Right ventricle myocardium inferior (tissue), 1 donor: ENCODE measurements at regions not wholly inside any gene's neighbourhood (a gene's known extent, or its start where the extent isn't known, plus 50 kb on each side); places are given as distances from the start of the nearest gene placed in this dataset.
"Not testable (repeated sequence)": the region's sequence is repeated elsewhere in the genome, so short reads cannot be mapped to it uniquely, and the experiment has no call there.

Experiments
- ATAC-seq: fragments of 200-7000 bp; cut with Tn5 transposase; one replicate; pipeline ENCODE4 v1.9.1; 2020; ENCODE audit warnings: mild to moderate bottlenecking, moderate library complexity
- DNase-seq: peaks from one replicate; pipeline ENCODE4 v3.0.0; 2021; ENCODE audit errors: missing footprints
- intact Hi-C: fragments of 100-400 bp; cut with DNase I; formaldehyde crosslinking; loops from one replicate; pipeline ENCODE4 v1.11.0; 2022
- donor health status: DM: no; HTN: yes; CAD: no; lungs with severe emphysema.

DNA sequence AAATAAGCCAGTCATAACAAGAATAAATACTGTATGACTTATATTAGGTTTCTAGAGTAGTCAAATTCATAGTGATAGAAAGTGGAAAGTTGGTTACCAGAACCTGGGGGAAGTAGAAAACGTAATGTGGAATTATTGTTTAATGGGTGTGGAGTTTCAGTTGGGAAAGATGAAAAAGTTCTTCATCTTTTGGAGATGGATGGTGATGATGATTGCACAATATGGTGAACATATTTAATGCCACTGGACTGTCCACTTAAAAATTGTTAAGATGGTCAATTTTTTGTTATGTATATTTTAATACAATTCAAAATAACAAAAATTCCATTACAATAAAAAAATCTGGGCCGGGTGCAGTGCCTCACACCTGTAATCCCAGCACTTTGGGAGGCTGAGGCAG, 289.6 kb downstream of the ZIC3 start:
- intact Hi-C loops: no loop called here
- DNase-seq (no peak), ATAC-seq (no peak)

DNA sequence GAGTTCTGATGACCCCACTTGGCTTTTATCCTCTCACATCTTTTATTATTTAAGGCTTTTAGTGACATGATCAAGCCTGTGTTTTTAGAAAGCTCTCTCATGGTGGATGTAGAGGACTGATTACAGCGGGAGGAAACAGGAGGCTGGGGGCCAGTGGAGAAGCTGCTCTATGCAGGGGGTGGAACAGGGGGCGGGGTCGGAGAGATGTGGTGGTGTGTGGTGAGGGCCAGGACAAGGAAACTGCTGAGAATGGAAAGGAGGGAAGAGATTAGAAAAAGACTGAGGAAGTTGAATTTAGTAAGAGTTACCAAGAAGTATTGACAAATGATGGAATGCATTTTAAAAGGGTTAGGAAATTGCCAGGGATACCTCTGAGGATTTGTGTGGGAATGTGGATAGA, 292.2 kb downstream of the ZIC3 start:
- intact Hi-C loops: no loop called here
- DNase-seq: no peak
- ATAC-seq: no peak

DNA sequence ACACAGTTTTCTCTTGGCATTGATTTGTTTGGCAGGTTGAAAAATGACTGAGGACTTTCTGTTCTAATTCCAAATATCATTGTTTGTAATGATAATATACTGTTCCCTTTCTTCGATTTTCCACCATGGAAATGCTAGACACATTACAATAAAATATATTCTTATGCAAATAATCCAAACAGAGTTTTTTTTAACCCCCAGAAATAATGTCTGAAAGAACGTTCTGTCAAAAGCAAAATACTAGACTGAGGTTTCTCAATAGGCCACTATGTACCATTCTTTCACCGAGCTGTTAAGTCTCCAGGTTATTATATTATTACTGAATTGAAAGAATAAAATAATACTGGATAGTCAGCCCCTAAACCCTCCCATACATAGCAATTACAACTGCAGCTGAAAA, 312.5 kb downstream of the ZIC3 start:
- no peak for ATAC-seq
- intact Hi-C loops: no loop called here
- no peak for DNase-seq

DNA sequence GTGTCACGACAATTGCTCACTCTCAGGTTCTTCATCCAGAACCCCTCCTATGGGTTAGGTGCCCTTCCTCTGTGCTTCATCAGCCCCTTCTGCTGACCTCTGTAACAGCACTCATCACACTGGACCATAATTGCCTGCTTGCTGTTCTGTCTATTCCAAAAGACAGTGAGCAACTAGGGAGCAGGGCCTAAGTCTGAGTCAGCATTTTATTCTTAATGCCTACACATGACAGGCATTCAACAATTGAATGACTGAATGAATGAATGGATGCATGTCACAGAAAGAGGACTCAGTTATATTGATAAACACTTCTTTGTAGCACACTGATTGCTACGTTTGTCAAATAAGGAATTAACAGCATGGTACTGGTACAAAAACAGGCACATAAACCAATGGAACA, 317.0 kb downstream of the ZIC3 start:
- DNase-seq (no peak), ATAC-seq (no peak)
- intact Hi-C loops: no loop called here

DNA sequence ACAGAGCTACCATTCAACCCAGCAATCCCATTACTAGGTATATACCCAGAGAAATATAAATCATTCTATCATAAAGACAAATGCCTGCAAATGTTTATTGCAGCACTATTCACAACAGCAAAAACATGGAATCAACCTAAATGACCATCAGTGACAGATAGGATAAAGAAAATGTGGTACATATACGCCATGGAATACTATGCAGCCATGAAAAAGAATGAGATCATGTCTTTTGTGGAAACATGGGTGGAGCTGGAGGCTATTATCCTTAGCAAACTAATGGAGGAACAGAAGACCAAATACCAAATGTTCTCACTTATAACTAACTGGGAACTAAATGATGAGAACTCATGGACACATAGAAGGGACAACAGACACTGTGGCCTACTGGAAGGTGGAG, 318.9 kb downstream of the ZIC3 start:
- intact Hi-C loops, ATAC-seq, DNase-seq: not testable (repeated sequence)

DNA sequence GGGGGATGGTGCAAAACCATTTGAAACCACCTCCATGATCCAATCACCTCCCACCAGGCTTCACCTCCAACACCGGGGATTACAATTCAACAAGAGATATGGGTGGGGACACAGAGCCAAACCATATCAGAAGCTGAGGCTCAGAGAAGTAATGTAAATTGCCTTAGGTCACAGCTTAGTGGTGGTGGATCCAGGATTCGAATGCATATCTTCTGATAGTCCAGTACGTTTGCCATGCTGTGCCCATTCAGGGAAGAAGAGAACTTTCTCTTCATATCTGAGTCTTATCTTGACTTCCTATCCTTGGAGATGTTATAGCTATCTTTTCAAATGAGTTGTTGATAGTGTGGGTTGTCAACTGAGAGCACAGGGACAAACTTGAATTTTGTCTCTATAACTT, 325.5 kb downstream of the ZIC3 start:
- intact Hi-C loops: no loop called here
- ATAC-seq (no peak), DNase-seq (no peak)

DNA sequence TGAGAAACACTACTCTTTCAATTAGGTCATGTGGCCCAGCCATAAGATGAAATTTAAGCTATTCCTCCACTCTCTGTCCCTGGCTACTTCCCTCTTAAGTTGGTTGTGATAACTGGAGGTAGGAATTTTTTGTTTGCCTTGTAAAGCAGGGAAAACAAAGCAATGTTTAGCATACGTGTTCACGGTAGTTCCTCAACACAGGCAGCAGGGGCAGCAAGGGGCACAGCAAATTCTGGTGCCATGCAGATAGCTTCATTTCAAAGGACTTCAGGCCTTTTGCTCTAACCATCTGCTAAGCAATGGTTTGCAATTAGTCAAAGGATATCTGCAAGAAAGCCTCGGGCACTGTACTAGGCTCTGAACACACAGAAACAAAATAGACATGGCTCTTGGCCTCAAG, 330.2 kb downstream of the ZIC3 start:
- DNase-seq (no peak), ATAC-seq (no peak)
- intact Hi-C loops: no loop called here

DNA sequence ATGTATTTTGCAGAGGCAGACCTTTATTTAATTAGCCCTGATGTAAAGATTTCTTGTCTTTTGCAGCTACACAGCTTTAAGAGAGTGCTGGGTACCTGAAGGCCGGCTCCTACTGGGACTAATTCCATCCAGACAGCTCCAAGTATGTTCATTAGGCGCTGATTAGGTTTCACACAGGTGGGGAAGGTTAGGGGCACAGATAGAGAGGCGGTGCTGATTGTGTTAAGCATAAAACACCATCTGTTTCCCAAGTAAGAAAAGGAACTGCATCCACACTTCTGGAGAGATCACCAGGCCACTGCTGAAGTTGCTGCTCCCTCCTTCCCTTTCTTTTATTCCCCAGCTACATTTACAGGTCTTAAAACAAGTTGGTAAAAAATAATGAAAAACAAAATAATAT, 349.5 kb downstream of the ZIC3 start:
- DNase-seq (no peak), ATAC-seq (no peak)
- intact Hi-C loops: no loop called here

DNA sequence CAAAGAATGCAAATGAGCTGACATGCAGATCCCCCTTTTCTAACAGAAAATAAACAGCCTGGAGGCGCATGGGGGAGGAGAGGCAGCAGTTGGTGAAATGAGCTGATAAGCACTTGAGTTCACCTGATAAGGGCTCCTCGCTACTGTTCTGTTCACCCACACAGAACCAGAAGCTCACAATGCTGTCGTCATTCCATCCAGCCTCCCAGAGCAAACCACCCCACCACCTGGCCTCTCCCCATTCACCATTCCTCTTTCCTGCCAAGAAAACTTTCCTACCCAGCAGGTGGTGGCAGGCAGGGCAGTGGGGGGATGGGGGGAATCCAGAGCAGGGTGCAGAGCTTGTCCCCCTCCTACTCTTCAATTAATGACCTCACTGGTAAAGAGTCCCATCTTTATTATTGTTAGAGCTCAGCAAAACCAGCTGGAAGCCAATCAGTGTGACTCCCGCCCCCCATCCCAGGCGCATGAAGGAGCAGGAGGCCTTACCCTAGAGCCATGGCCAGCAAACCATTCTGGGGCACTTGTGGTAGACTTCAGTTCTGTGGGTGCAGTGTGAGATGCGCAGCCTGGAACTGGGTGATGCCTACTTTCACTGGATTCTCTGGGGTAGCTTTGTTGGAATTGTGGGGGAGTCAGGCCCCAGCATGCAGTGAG, 350.3 kb downstream of the ZIC3 start:
- DNase-seq (no peak), ATAC-seq (no peak)

DNA sequence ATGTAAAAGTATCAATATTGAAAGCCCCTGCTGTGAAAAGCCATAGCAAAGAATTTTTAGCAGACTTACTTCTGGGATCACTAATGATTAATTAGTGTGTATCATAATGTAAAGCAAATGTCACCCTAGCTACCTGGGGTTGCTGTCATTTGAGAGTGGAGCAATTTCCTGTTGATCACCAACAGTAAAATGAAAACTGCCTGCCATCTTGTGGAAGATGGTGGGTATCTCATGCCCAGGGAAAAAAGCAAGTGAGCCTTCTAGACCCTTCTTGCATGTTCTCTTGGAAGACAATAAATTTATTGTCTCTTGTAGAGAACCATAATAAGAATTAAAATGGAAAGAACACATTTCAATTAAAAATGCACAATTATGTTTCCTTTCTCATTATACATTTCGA, 360.2 kb downstream of the ZIC3 start:
- no peak for ATAC-seq
- intact Hi-C loops: no loop called here

More for the DNA sequence above, 350.3 kb downstream of the ZIC3 start:
- intact Hi-C loops: no loop called here

DNA sequence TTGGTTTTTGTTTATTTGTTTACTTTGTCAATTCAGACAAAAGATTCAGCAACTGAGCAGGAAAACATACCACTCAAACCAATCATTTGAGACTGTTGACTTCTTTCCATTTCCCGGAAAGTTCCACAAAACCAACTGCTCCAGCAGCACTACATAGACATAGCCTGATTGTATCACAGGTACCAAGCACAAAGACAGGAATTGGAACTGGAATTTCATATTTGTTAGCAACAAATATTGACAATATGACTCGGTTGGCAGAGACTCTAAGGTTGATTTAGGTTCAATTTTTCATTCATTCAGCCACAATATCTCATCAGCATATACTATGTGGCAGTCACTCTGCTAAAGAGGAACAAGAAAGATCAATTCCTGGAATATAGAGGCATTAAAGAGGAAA, 364.0 kb downstream of the ZIC3 start:
- intact Hi-C loops: no loop called here
- DNase-seq (no peak), ATAC-seq (no peak)

More for the DNA sequence above, 360.2 kb downstream of the ZIC3 start:
- no peak for DNase-seq

DNA sequence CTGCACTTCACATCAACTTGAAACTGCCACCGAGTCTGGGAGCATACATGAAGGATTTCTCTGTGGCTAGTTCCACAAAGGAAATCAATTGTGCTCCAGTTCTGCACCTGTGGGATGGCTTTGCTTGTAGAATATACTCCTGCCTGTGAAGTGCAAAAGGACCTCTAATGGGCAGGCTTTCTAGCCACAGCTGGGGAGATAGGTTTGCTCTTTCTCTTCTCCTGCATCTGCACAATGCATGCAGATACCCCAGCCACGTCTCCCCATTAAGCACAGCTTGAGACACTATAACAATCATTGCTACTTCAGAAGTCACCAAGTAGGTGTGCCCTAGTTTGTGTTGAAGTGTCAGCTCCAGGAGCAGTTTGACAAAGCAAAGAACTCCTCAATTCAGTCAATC, 364.6 kb downstream of the ZIC3 start:
- no peak for ATAC-seq
- no peak for DNase-seq
- intact Hi-C loops: no loop called here

DNA sequence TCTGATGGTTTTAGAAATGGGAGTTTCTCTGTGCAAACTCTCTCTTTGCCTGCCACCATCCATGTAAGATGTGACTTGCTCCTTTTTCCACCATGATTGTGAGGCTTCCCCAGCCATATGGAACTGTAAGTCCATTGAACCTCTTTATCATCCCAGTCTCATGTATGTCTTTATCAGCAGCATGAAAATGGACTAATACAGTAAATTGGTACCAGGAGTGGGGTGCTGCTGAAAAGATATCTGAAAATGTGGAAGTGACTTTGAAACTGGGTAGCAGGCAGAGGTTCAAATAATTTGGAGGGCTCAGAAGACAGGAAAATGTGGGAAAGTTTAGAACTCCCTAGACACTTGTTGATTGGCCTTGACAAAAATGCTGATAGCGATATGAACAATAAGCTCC, 368.3 kb downstream of the ZIC3 start:
- DNase-seq, ATAC-seq, intact Hi-C loops: not testable (repeated sequence)

DNA sequence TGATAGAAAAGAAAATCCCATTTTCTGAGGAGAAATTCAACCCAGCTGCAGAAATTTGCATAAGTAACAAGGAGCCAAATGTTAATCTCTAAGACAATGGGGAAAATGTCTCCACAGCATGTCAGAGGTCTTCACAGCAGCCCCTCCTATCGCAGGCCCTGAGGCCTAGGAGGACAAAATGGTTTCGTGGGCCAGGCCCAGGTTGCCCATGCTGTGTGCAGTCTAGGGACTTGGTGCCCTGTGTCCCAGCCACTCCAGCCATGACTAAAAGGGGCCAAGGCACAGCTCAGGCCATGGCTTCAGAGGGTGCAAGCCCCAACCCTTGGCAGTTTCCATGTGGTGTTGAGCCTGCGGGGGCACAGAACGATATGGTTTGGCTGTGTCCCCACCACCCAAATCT, 369.0 kb downstream of the ZIC3 start:
- intact Hi-C loops, DNase-seq, ATAC-seq: not testable (repeated sequence)

DNA sequence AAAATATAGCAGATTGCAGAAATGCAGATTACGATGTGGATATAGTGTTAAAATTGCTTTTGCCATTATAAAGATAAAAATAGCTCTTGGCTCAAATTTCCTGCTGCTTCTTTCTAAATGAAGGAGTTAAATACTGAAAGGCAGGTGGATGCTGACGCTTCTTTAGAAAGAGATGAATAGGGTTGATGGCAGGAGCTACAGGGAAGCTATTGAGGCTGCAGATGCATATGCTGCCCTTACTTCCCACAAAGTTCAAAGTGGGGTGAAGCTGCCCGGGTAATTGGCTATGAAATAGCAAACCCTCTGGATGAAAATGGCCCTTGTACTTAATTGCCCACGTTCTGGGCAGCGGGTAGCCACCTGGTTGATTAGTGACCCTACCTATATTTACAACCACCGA, 379.5 kb downstream of the ZIC3 start:
- intact Hi-C loops: no loop called here
- ATAC-seq: no peak
- no peak for DNase-seq

DNA sequence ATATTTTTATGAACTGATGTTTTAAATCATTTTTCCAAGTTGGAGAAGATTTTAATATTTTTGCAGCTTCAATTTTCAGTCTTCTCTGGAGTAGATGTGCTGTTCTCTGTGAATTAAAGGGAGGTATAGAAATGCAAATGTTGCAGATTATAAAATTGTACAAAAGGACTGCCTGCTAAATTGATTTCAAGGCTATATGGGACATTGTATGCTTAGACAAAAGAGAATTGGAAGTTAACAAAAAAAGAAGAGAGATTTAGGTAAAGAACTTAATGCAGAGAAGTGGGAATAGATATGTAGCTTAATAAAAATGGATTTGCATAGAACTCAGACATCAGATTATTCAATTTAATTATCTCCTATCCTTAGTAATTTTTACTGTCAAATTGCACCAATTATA, 403.3 kb downstream of the ZIC3 start:
- ATAC-seq (no peak), DNase-seq (no peak)
- intact Hi-C loops: no loop called here

DNA sequence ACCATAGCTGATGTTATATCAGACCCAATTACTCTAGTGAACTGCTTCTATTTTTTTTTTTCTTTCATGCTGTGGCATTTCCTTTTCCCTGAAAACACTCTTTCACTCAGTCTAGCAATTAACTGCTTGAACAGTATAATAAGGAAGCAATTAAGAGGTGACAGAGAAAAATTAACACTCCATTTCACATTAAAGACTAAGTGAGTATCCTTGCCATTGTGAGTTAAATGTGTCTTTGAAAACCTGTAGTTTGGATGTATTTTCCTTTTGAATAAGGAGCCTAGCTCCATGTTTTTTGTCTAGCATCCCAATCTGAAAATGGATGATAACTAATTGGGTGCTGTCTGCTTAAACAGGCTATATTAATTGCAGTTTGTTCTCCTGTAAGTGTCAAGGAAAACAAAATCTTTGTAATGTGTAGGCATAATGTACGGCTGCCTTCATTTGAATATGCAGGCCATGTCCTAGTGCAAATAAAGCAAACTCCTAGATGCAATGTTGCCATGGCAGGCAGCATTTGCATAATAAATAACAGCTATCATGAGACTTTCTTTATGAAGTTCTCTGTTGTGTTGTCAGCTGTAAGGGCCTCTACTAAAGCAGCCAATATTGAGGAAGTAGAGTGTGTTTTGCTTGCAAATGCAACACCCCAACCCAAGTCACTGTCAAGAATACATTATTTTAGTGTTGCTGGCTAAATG, 416.7 kb downstream of the ZIC3 start:
- intact Hi-C loops: no loop called here
- no peak for DNase-seq
- no peak for ATAC-seq

DNA sequence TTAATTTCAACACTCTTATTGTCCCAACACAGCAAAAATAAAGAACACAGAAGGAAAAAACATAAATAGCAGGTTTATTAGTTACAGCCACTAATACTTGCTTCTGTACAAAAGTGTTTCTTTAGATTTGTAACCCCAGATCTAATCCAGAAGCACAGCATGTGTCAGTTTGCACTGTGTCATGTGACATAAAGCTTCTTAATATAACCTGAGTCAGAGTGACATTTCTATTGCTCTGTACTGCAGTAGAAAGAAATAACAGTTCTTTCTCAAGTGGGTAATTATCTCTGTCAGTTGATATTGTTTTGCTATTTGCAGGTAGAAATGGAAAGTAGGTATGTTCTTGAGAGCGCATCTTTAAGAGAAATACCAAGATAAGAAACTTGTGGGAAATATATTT, 422.5 kb downstream of the ZIC3 start:
- DNase-seq (no peak), ATAC-seq (no peak)
- intact Hi-C loops: no loop called here

DNA sequence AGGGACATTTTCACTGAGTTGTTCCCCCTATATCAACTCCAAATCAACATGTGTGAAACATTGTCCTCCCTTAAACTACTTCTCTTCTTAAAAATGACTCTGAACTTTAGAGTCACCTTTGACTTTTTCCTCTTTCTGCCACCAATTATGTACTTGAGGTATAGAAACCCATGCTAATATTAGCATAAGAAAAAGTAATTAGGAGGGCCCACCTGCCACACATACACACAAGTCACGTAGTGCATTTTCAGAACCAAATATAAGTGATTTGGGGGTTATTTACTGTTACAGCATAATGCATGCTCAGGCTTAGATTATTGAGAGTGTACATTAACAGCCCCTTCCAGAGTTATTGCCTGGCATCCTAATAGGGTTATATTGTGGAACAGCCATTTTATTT, 432.7 kb downstream of the ZIC3 start:
- ATAC-seq (no peak), DNase-seq (no peak)
- intact Hi-C loops: no loop called here

DNA sequence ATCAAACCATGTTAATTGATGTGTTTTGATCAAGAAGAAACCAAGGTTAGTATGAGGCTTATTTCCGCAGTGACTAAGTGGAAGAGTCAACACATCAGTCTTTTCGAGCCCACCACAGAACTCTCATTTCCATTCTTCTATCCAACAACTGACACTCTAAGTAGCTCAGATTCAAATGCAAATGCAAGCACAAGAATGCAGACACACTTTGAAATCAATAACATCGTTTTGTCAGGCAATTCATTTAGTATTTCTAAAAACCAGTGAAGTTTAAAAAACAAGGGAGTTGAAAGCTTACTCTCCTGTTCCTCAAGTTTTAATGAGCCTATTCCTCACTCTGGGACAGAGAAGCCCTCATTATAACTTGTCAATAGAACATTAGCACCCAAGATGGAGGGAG, 433.1 kb downstream of the ZIC3 start:
- intact Hi-C loops: no loop called here
- ATAC-seq (no peak), DNase-seq (no peak)

DNA sequence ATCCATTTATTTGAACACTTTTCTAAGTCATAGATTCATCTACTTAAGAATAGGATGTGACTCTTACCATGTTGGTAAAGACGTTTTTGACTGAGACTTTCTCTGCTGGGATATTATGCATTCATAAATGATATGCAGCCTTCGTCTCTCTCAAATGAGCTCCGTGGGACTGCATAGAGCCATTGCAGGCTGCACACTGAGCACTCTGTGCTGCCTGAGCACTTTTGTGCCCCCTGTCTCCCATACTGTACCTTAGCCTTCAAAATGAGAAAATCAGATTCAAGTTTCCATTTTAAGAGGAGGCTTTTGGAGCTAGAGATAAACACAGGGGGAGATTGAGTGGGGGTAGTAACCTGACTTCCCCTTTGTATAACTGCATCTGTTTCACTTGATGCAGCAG, 433.6 kb downstream of the ZIC3 start:
- ATAC-seq (no peak), DNase-seq (no peak)
- intact Hi-C loops: no loop called here
